ENCODE measurements at regions not wholly inside any gene's neighbourhood (a gene's known extent, or its start where the extent isn't known, plus 50 kb on each side); places are given as distances from the start of the nearest gene placed in this dataset.

- DNase-seq (ENCODE audit: low read depth, low spot score) = no peak
Measured at GRCh38 chr4:73001885-73002284, 67.6 kb downstream of the COX18 start.

GRCh38 chr4:72997409-72997808 is 72.1 kb downstream of the COX18 start:
- no peak overlapping the region for H3K27ac ChIP-seq
- DNase-seq (ENCODE audit: low read depth, low spot score) = peak; percentile 52

More at GRCh38 chr4:73001885-73002284, 67.6 kb downstream of the COX18 start:
- H3K27ac ChIP-seq = no peak overlapping the region

- no peak overlapping the region for H3K27ac ChIP-seq
- no peak for DNase-seq (ENCODE audit: low read depth, low spot score)
Measured at GRCh38 chr4:72994670-72995069, 74.8 kb downstream of the COX18 start.

- no peak for DNase-seq (ENCODE audit: low read depth, low spot score)
- H3K27ac ChIP-seq = no peak overlapping the region
Measured at GRCh38 chr4:72993876-72994275, 75.6 kb downstream of the COX18 start.

GRCh38 chr4:72991873-72992272 is 77.6 kb downstream of the COX18 start:
- no peak overlapping the region for H3K27ac ChIP-seq
- no peak for DNase-seq (ENCODE audit: low read depth, low spot score)

GRCh38 chr4:72987741-72988729 is 81.5 kb downstream of the COX18 start:
- H3K27ac ChIP-seq = no peak overlapping the region
- no peak for DNase-seq (ENCODE audit: low read depth, low spot score)

GRCh38 chr4:72984351-72984750 is 85.2 kb downstream of the COX18 start:
- no peak overlapping the region for H3K27ac ChIP-seq
- DNase-seq (ENCODE audit: low read depth, low spot score) = no peak

- no peak overlapping the region for H3K27ac ChIP-seq
- no peak for DNase-seq (ENCODE audit: low read depth, low spot score)
Measured at GRCh38 chr4:72983709-72984108, 85.8 kb downstream of the COX18 start.

GRCh38 chr4:72977936-72978485 is 91.5 kb downstream of the COX18 start:
- no peak for DNase-seq (ENCODE audit: low read depth, low spot score)
- no peak overlapping the region for H3K27ac ChIP-seq

- peak overlapping the region; percentile 21 for H3K27ac ChIP-seq
- DNase-seq (ENCODE audit: low read depth, low spot score) = no peak
Measured at GRCh38 chr4:72975488-72975784, 94.1 kb downstream of the COX18 start.

GRCh38 chr4:72974694-72975487 is 94.6 kb downstream of the COX18 start:
- peak overlapping the region; percentile 21 for H3K27ac ChIP-seq
- DNase-seq (ENCODE audit: low read depth, low spot score) = no peak

- peak; percentile 62 for DNase-seq (ENCODE audit: low read depth, low spot score)
- peak overlapping the region; percentile 80 for H3K27ac ChIP-seq
Measured at GRCh38 chr4:72971572-72971971, 97.9 kb downstream of the COX18 start.

- DNase-seq (ENCODE audit: low read depth, low spot score) = no peak
- peak overlapping the region; percentile 80 for H3K27ac ChIP-seq
Measured at GRCh38 chr4:72970756-72971155, 98.8 kb downstream of the COX18 start.

- no peak overlapping the region for H3K27ac ChIP-seq
- DNase-seq (ENCODE audit: low read depth, low spot score) = no peak
Measured at GRCh38 chr4:72969976-72970375, 99.5 kb downstream of the COX18 start.

- no peak overlapping the region for H3K27ac ChIP-seq
- DNase-seq (ENCODE audit: low read depth, low spot score) = no peak
Measured at GRCh38 chr4:72966652-72967051, 102.9 kb downstream of the COX18 start.

GRCh38 chr4:72959411-72959810 is 110.1 kb downstream of the COX18 start:
- DNase-seq (ENCODE audit: low read depth, low spot score) = no peak
- H3K27ac ChIP-seq = no peak overlapping the region

- no peak for DNase-seq (ENCODE audit: low read depth, low spot score)
- H3K27ac ChIP-seq = no peak overlapping the region
Measured at GRCh38 chr4:72954811-72955210, 114.7 kb downstream of the COX18 start.

GRCh38 chr4:72953571-72953970 is 115.9 kb downstream of the COX18 start:
- DNase-seq (ENCODE audit: low read depth, low spot score) = no peak
- no peak overlapping the region for H3K27ac ChIP-seq

GRCh38 chr4:72951628-72952027 is 117.9 kb downstream of the COX18 start:
- peak; percentile 12 for DNase-seq (ENCODE audit: low read depth, low spot score)
- H3K27ac ChIP-seq = no peak overlapping the region

GRCh38 chr4:72951147-72951546 is 118.4 kb downstream of the COX18 start:
- H3K27ac ChIP-seq = no peak overlapping the region
- DNase-seq (ENCODE audit: low read depth, low spot score) = no peak

GRCh38 chr4:72948080-72948479 is 121.4 kb downstream of the COX18 start:
- DNase-seq (ENCODE audit: low read depth, low spot score) = no peak
- no peak overlapping the region for H3K27ac ChIP-seq
